MM.1S (cell line): ENCODE measurements at regions not wholly inside any gene's neighbourhood (a gene's known extent, or its start where the extent isn't known, plus 50 kb on each side); places are given as distances from the start of the nearest gene placed in this dataset.

Experiments
- DNase-seq: peaks from one replicate; pipeline ENCODE4 v3.0.0-alpha.2; 2015
- H2AFZ ChIP-seq: fragments of 300-600 bp; sonication (generic); 2 replicates; pipeline ENCODE4 v1.6.0; 2016; ENCODE audit warnings: antibody characterized with exemption, low read length
- H3F3A ChIP-seq: fragments of 300-600 bp; sonication (generic); 2 replicates; pipeline ENCODE4 v1.6.1; 2016; ENCODE audit warnings: mild to moderate bottlenecking, antibody characterized with exemption, low read length, moderate library complexity, mixed read lengths; ENCODE audit not compliant: insufficient read depth
- H3K27ac ChIP-seq: fragments of 300-600 bp; sonication (generic); 2 replicates; pipeline ENCODE4 v1.5.1; 2016; ENCODE audit warnings: mild to moderate bottlenecking, low read length
- H3K27me3 ChIP-seq: fragments of 300-600 bp; sonication (generic); replicated peaks from 2 replicates; pipeline ENCODE4 v1.6.0; 2016; ENCODE audit warnings: low read length; ENCODE audit not compliant: insufficient read depth
- H3K36me3 ChIP-seq: fragments of 300-600 bp; sonication (generic); replicated peaks from 2 replicates; pipeline ENCODE4 v1.6.1; 2016; ENCODE audit warnings: mild to moderate bottlenecking, low read length, mixed read lengths; ENCODE audit not compliant: insufficient read depth
- H3K4me1 ChIP-seq: fragments of 300-600 bp; sonication (generic); 2 replicates; pipeline ENCODE4 v1.6.1; 2016; ENCODE audit warnings: low read length, mixed read lengths
- H3K4me2 ChIP-seq: fragments of 300-600 bp; sonication (generic); 2 replicates; pipeline ENCODE4 v1.6.0; 2016; ENCODE audit warnings: low read depth, low read length
- H3K4me3 ChIP-seq: fragments of 300-600 bp; sonication (generic); 2 replicates; pipeline ENCODE4 v1.5.1; 2016; ENCODE audit warnings: low read length, mixed read lengths
- H3K79me2 ChIP-seq: fragments of 300-600 bp; sonication (generic); 2 replicates; pipeline ENCODE4 v1.6.1; 2016; ENCODE audit warnings: mixed run types, low read length, mixed read lengths
- H3K9ac ChIP-seq: fragments of 300-600 bp; sonication (generic); 2 replicates; pipeline ENCODE4 v1.6.1; 2016; ENCODE audit warnings: low read length, mixed read lengths
- H3K9me2 ChIP-seq: fragments of 300-600 bp; sonication (generic); replicated peaks from 2 replicates; pipeline ENCODE4 v1.6.1; 2016; ENCODE audit warnings: mild to moderate bottlenecking, low read length, mixed read lengths; ENCODE audit not compliant: insufficient read depth
- H3K9me3 ChIP-seq: fragments of 300-600 bp; sonication (generic); replicated peaks from 2 replicates; pipeline ENCODE4 v1.6.1; 2016; ENCODE audit warnings: mild to moderate bottlenecking, low read length, mixed read lengths; ENCODE audit not compliant: insufficient read depth
- H4K20me1 ChIP-seq: fragments of 300-600 bp; sonication (generic); 2 replicates; pipeline ENCODE4 v1.6.1; 2016; ENCODE audit warnings: mild to moderate bottlenecking, low read length, moderate library complexity, mixed read lengths; ENCODE audit not compliant: insufficient read depth
- EZH2 ChIP-seq: fragments of 300-600 bp; sonication (generic); optimal IDR thresholded peaks from 2 replicates; pipeline ENCODE3; 2017; ENCODE audit warnings: low read depth, mild to moderate bottlenecking, antibody characterized with exemption, low read length, mixed read lengths
- EZH2phosphoT487 ChIP-seq: fragments of 300-600 bp; sonication (generic); IDR thresholded peaks from 2 replicates; pipeline ENCODE4 v1.6.1; 2018; ENCODE audit warnings: antibody characterized with exemption, low read length
- TF ChIP-seq, protein P1 (sequence below): fragments of 300-600 bp; sonication (generic); IDR thresholded peaks from 2 replicates; pipeline ENCODE4 v1.5.1; 2016; ENCODE audit warnings: antibody characterized with exemption, low read length, mixed read lengths

DNA sequence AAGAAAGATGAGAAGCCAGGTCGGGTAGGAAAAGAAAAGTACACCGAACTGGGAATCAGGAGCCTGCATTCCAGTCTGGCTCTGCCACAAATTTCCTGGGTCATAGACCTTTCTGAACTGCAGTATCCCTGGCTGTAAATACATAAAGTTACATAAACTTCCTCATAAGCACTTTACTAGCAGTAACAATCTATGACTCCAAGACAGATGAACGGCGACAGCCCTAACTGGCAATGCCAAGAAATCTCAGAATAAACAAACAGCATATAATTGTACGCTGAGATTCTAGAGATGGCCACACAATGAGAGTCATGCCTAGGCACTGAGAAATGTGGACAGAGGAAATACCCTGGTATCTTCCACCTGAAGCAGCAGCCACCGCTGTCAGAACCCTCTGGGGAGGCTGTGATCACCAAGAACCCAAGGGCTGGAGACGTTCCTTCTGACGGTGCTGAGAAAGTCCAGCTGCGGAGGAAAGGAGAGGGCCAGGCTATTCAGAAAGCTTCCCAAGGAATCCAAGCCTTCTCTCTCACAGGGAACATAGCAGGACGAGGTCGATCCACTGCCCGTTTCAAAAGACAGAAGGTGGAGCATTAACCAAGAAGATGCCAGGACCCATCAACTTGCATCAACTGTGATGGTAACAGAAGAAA lies 89.3 kb upstream of the SLC66A3 start:
- Histone ChIP-seq H3K4me2 (no peak overlapping the region), H4K20me1 (no peaks in the 10 kb centered on the region), H3K27ac (no peak overlapping the region), H3K9ac (no peak overlapping the region), H3K36me3 (no peaks in the 10 kb centered on the region), H3F3A (no peaks in the 10 kb centered on the region), H3K4me3 (no peak overlapping the region), H3K4me1 (no peaks in the 10 kb centered on the region), H2AFZ (no peak overlapping the region), H3K9me2 (no peaks in the 10 kb centered on the region), H3K9me3 (no peaks in the 10 kb centered on the region), H3K27me3 (no peaks in the 10 kb centered on the region), H3K79me2 (no peaks in the 10 kb centered on the region)
- no peak for DNase-seq
- TF ChIP-seq, protein P1, sequence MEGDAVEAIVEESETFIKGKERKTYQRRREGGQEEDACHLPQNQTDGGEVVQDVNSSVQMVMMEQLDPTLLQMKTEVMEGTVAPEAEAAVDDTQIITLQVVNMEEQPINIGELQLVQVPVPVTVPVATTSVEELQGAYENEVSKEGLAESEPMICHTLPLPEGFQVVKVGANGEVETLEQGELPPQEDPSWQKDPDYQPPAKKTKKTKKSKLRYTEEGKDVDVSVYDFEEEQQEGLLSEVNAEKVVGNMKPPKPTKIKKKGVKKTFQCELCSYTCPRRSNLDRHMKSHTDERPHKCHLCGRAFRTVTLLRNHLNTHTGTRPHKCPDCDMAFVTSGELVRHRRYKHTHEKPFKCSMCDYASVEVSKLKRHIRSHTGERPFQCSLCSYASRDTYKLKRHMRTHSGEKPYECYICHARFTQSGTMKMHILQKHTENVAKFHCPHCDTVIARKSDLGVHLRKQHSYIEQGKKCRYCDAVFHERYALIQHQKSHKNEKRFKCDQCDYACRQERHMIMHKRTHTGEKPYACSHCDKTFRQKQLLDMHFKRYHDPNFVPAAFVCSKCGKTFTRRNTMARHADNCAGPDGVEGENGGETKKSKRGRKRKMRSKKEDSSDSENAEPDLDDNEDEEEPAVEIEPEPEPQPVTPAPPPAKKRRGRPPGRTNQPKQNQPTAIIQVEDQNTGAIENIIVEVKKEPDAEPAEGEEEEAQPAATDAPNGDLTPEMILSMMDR: no peak
- TF ChIP-seq EZH2 (no peak), EZH2phosphoT487 (no peak)

DNA sequence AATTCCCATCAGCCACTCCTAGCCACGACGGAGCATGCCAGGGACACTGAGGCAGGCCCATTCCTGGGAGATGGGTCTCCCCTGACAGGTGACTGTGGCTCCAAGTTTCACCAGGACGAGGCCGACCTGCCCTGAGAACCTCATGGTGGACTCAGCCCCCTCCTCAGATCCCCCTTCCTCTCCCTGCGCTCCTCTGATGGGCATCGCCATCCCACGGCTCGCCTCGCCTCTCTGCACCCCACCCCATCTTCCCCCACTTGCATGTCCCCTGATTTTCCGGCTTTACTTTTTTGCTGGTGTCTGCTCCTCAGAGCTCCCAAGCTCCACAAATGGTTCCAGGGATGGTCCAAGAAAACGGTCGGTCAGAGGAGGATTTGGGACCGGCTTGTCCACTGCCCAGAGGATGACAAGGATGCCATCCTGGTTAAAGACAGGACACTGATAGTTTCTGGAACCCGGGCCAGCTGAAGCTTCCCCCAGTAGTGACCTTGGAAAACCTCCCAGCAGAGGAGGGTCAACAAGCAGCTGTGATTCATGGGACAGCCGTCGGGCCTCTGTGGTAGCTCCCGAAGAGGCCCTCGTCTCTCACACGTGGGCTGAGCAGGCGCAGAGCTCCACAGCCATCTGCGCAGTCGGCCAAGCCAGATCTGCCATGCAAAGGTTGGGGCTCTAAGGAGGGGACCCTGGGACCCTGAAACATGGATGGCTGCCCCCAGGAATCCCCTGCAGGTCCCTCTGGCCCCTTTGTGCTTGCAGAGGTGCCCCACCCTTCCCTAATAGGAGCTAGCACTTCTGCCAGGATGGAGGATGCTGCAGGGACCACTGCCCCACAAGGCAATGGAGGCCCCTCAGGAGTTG lies 87.8 kb upstream of the SLC66A3 start:
- H3K9ac ChIP-seq: no peak overlapping the region
- H3K9me3 ChIP-seq: no peaks in the 10 kb centered on the region
- H3K27ac ChIP-seq: no peak overlapping the region
- H3K4me3 ChIP-seq: no peak overlapping the region
- no peaks in the 10 kb centered on the region for H3F3A ChIP-seq
- no peak overlapping the region for H2AFZ ChIP-seq
- DNase-seq: no peak
- H3K27me3 ChIP-seq: no peaks in the 10 kb centered on the region
- H4K20me1 ChIP-seq: no peaks in the 10 kb centered on the region
- no peaks in the 10 kb centered on the region for H3K9me2 ChIP-seq
- TF ChIP-seq, protein P1: no peak
- no peak for TF ChIP-seq EZH2phosphoT487
- no peak for TF ChIP-seq EZH2
- H3K36me3 ChIP-seq: no peaks in the 10 kb centered on the region
- H3K79me2 ChIP-seq: no peaks in the 10 kb centered on the region
- no peak overlapping the region for H3K4me2 ChIP-seq
- no peaks in the 10 kb centered on the region for H3K4me1 ChIP-seq

DNA sequence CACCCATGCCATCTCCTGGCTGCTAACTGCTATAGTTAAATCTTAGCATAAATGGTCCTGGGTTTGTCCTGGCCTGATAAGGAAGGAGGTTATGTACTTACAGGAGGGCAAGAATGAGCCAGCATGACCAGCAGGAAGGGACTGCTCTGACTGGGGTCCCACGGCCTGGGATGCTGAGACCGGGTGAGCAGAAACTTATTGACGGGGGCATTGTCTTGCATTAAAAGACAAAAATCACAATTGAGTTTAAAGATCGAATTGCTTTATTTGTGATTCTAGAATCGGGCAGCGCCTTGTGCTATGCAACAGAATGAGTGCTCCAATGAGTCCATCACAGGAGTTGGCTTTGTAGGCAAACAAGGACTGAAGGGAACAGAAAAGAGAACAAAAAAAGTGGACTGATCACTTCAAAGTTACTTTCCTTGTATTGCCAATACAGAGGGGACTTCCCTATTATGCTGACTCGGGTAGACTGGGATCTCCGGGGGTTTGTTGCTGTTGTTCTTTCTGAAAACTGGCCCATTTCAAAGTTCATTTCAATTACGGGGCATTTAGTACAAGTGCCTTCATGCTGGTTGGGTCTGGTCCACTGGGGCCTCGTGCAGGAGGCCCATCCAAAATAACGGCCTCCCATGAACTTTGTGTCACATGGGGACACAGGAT lies 87.1 kb upstream of the SLC66A3 start:
- no peak overlapping the region for H3K27ac ChIP-seq
- no peaks in the 10 kb centered on the region for H3K4me1 ChIP-seq
- H3K36me3 ChIP-seq: no peaks in the 10 kb centered on the region
- H4K20me1 ChIP-seq: no peaks in the 10 kb centered on the region
- no peaks in the 10 kb centered on the region for H3K9me2 ChIP-seq
- DNase-seq: no peak
- H3K9ac ChIP-seq: no peak overlapping the region
- H3F3A ChIP-seq: no peaks in the 10 kb centered on the region
- H3K79me2 ChIP-seq: no peaks in the 10 kb centered on the region
- no peaks in the 10 kb centered on the region for H3K27me3 ChIP-seq
- no peak overlapping the region for H3K4me3 ChIP-seq
- TF ChIP-seq, protein P1: no peak
- TF ChIP-seq EZH2phosphoT487 (no peak), EZH2 (no peak)
- H2AFZ ChIP-seq: no peak overlapping the region
- no peak overlapping the region for H3K4me2 ChIP-seq
- no peaks in the 10 kb centered on the region for H3K9me3 ChIP-seq
